Erythroblast (primary cell): ENCODE measurements at regions not wholly inside any gene's neighbourhood (a gene's known extent, or its start where the extent isn't known, plus 50 kb on each side); places are given as distances from the start of the nearest gene placed in this dataset.

ENCODE experiments used
- GATA1 ChIP-seq: IDR thresholded peaks from 2 replicates; pipeline ENCODE4 v1.6.1; 2011; ENCODE audit warnings: low read depth, mild to moderate bottlenecking, control low read depth, low read length, moderate library complexity
- POLR2A ChIP-seq: IDR thresholded peaks from 2 replicates; pipeline ENCODE4 v1.6.1; 2011; ENCODE audit warnings: mild to moderate bottlenecking, low read length

DNA sequence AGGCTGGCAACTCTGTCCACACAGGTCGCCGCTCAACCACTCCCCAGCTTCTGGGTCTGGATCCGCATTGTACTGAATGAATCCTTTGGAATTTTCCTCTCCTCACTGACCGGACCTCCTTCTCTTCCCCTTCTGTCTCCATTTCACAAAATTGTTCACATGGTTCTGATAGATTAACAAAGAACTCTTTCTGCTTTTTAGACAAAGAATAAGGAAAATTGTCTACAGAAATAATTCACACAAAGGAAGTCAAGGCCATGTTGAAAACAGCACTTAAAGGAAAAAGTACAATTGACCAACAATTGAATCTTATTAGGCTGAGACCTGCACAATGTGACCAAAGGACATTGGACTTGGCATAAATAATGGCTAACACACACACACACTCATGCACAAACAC is 73.6 kb upstream of the GLI2 start:
- TF ChIP-seq POLR2A, result no peak
- TF ChIP-seq GATA1, result no peak
